ENCODE measurements at regions not wholly inside any gene's neighbourhood (a gene's known extent, or its start where the extent isn't known, plus 50 kb on each side); places are given as distances from the start of the nearest gene placed in this dataset.

- TF ChIP-seq POLR2A (IDR thresholded peaks at IDR 0.05; ENCODE audit: control extremely low read depth in 1 of 2, low read depth in 2 of 2, low read length in 2 of 2) (no peak), CTCF (IDR thresholded peaks at IDR 0.05; ENCODE audit: control extremely low read depth in 1 of 3, insufficient read depth in 1 of 3, low read depth in 1 of 3, low read length in 3 of 3) (no peak), CHD2 (IDR thresholded peaks at IDR 0.05; ENCODE audit: low read length) (no peak), MAX (IDR thresholded peaks at IDR 0.05) (no peak), POLR2AphosphoS5 (IDR thresholded peaks at IDR 0.05; ENCODE audit: low read depth, low read length) (no peak), ATF2 (IDR thresholded peaks at IDR 0.05; ENCODE audit: low read length) (no peak), EP300 (IDR thresholded peaks at IDR 0.05; ENCODE audit: borderline replicate concordance in 1 of 2, low read depth in 2 of 2, low read length in 2 of 2) (no peak)
These were observed 477.9 kb downstream of the TMEM38B start for GRCh38 chr9:106172265-106172664.

Data from H1 (cell line).